ENCODE measurements at regions not wholly inside any gene's neighbourhood (a gene's known extent, or its start where the extent isn't known, plus 50 kb on each side); places are given as distances from the start of the nearest gene placed in this dataset.

DNA sequence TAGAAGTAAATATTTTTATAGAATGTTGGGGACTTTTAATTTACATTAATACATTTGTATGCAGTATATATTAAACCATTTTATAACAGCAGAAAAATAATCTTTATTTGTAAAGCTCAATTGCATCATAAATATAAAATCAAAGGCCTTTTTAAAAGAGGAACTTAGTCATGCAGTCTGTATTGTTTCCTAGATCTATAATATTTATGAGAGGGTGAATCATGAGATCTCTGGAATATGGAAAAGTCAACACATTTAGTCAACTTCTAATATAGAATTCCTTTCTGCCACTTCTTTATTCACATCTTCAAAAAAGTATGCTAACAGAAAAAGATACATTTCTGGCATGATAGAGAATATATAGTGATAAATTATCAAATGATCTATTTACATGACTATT lies 410.3 kb upstream of the ZNF385D start:
- ChIA-PET POLR2A (no interaction called here), CTCF (ENCODE audit: low intra/inter-chr PET ratio, low total read pairs) (no interaction called here)
- intact Hi-C loops (cut with micrococcal nuclease; ENCODE audit: unreplicated experiment) (no loop called here), in situ Hi-C loops (cut with HindIII; ENCODE audit: extremely low pct_ligation_motif_present, low pct_unique_long_range_greater_than_20kb) (no loop called here)
- H3K79me2 ChIP-seq (ENCODE audit: insufficient read depth, low read length): no peaks in the 10 kb centered on the region
- H3K9ac ChIP-seq (ENCODE audit: insufficient read depth, low read depth, low read length): no peak overlapping the region
- H3K9me3 ChIP-seq (ENCODE audit: low read length): no peaks in the 10 kb centered on the region
- H4K20me1 ChIP-seq (ENCODE audit: insufficient read depth, low read length): no peaks in the 10 kb centered on the region
- H3K4me3 ChIP-seq (replicated peaks in 1 of 3; ENCODE audit: insufficient read depth in 1 of 3, low read depth in 2 of 3, low read length in 3 of 3): no peak overlapping the region
- H3K4me1 ChIP-seq (ENCODE audit: insufficient read depth, low read length): no peaks in the 10 kb centered on the region
- TF ChIP-seq NFIB (CRISPR knock-in tag; IDR thresholded peaks at IDR 0.05; ENCODE audit: borderline replicate concordance) (no peak), HES4 (CRISPR knock-in tag; IDR thresholded peaks at IDR 0.05; ENCODE audit: borderline replicate concordance) (no peak)
- H3K36me3 ChIP-seq (replicated peaks in 1 of 2; ENCODE audit: control insufficient read depth in 1 of 2, insufficient read depth in 2 of 2, low read length in 2 of 2): no peaks in the 10 kb centered on the region
- H3K27me3 ChIP-seq (ENCODE audit: control insufficient read depth in 1 of 2, insufficient read depth in 2 of 2, low read length in 2 of 2): no peaks in the 10 kb centered on the region
- no peak overlapping the region for H3K4me2 ChIP-seq (ENCODE audit: low read depth, low read length)
- no peak for DNase-seq (ENCODE audit: low spot score)
- ATAC-seq: no peak
- BruUV-seq (replicated peaks): no TSS peak
- no peak overlapping the region for H2AFZ ChIP-seq (ENCODE audit: low read length)
- no peak overlapping the region for H3K27ac ChIP-seq (ENCODE audit: extremely low read length, insufficient read depth, low read length)
- FAIRE-seq: no peak

DNA sequence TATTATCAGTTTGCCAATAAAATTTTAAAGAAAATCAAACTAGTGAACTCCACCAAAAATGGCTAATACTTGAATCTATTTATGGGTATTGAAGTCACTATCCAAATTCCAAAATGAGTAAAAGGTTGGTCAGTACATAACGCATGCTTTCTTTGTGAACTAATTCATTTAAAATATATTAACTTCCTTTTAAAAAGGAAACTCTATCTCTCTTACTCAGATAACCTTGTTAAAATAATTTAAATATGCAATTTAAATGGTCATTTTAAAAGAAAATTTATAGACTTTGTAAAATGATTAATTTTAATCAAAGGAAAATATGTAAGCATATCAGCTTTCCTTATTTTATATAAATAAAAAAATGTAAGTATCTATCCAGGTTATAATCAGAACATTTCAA lies 419.4 kb upstream of the ZNF385D start:
- no peak overlapping the region for H2AFZ ChIP-seq (ENCODE audit: low read length)
- intact Hi-C loops (cut with micrococcal nuclease; ENCODE audit: unreplicated experiment): no loop called here
- H4K20me1 ChIP-seq (ENCODE audit: insufficient read depth, low read length): no peaks in the 10 kb centered on the region
- H3K9me3 ChIP-seq (ENCODE audit: low read length): no peaks in the 10 kb centered on the region
- no peak overlapping the region for H3K9ac ChIP-seq (ENCODE audit: insufficient read depth, low read depth, low read length)
- POLR2A ChIA-PET: no interaction called here
- no TSS peak for BruUV-seq (replicated peaks)
- no peak overlapping the region for H3K4me2 ChIP-seq (ENCODE audit: low read depth, low read length)
- 45% methylated on average over 1 of the region's 1 CpG for WGBS (ENCODE audit: low lambda C conversion rate)
- DNase-seq (ENCODE audit: low spot score) (no peak), ATAC-seq (no peak), FAIRE-seq (no peak)
- in situ Hi-C loops (cut with HindIII; ENCODE audit: extremely low pct_ligation_motif_present, low pct_unique_long_range_greater_than_20kb): no loop called here
- no peak for TF ChIP-seq ZNF333 (CRISPR knock-in tag; IDR thresholded peaks at IDR 0.05; ENCODE audit: borderline replicate concordance)
- no peak for TF ChIP-seq LCORL (IDR thresholded peaks at IDR 0.05)
- TF ChIP-seq LCORL (CRISPR knock-in tag; IDR thresholded peaks at IDR 0.05): no peak
- TF ChIP-seq, protein P1, sequence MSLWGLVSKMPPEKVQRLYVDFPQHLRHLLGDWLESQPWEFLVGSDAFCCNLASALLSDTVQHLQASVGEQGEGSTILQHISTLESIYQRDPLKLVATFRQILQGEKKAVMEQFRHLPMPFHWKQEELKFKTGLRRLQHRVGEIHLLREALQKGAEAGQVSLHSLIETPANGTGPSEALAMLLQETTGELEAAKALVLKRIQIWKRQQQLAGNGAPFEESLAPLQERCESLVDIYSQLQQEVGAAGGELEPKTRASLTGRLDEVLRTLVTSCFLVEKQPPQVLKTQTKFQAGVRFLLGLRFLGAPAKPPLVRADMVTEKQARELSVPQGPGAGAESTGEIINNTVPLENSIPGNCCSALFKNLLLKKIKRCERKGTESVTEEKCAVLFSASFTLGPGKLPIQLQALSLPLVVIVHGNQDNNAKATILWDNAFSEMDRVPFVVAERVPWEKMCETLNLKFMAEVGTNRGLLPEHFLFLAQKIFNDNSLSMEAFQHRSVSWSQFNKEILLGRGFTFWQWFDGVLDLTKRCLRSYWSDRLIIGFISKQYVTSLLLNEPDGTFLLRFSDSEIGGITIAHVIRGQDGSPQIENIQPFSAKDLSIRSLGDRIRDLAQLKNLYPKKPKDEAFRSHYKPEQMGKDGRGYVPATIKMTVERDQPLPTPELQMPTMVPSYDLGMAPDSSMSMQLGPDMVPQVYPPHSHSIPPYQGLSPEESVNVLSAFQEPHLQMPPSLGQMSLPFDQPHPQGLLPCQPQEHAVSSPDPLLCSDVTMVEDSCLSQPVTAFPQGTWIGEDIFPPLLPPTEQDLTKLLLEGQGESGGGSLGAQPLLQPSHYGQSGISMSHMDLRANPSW (CRISPR knock-in tag; IDR thresholded peaks at IDR 0.05; ENCODE audit: borderline replicate concordance): no peak
- no peak for TF ChIP-seq HNF4G (IDR thresholded peaks at IDR 0.05; ENCODE audit: borderline replicate concordance, low read depth, low read length)
- no peak for TF ChIP-seq HNF4G (CRISPR knock-in tag; IDR thresholded peaks at IDR 0.05; ENCODE audit: borderline replicate concordance, low read depth)
- TF ChIP-seq PAX8 (CRISPR knock-in tag; IDR thresholded peaks at IDR 0.05; ENCODE audit: borderline replicate concordance): no peak
- TF ChIP-seq KLF6 (CRISPR knock-in tag; IDR thresholded peaks at IDR 0.05): no peak
- TF ChIP-seq ZNF337 (CRISPR knock-in tag; IDR thresholded peaks at IDR 0.05; ENCODE audit: borderline replicate concordance, low read depth): no peak
- no peak for TF ChIP-seq ZNF282 (IDR thresholded peaks at IDR 0.05; ENCODE audit: partially characterized antibody)
- TF ChIP-seq, protein P2, sequence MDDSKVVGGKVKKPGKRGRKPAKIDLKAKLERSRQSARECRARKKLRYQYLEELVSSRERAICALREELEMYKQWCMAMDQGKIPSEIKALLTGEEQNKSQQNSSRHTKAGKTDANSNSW (CRISPR knock-in tag; IDR thresholded peaks at IDR 0.05; ENCODE audit: borderline replicate concordance): no peak
- TF ChIP-seq THAP11 (CRISPR knock-in tag; IDR thresholded peaks at IDR 0.05): no peak
- TF ChIP-seq PCBP2 (optimal IDR thresholded peaks at IDR 0.05; ENCODE audit: low read depth, low read length, poor library complexity, severe bottlenecking): no peak
- TF ChIP-seq ZNF430 (CRISPR knock-in tag; IDR thresholded peaks at IDR 0.05): no peak
- H3K27ac ChIP-seq (ENCODE audit: extremely low read length, insufficient read depth, low read length): no peak overlapping the region
- CTCF ChIA-PET (ENCODE audit: low intra/inter-chr PET ratio, low total read pairs): no interaction called here
- no peaks in the 10 kb centered on the region for H3K79me2 ChIP-seq (ENCODE audit: insufficient read depth, low read length)
- H3K27me3 ChIP-seq (ENCODE audit: control insufficient read depth in 1 of 2, insufficient read depth in 2 of 2, low read length in 2 of 2): no peaks in the 10 kb centered on the region
- no peak overlapping the region for H3K4me3 ChIP-seq (replicated peaks in 1 of 3; ENCODE audit: insufficient read depth in 1 of 3, low read depth in 2 of 3, low read length in 3 of 3)
- no peaks in the 10 kb centered on the region for H3K36me3 ChIP-seq (replicated peaks in 1 of 2; ENCODE audit: control insufficient read depth in 1 of 2, insufficient read depth in 2 of 2, low read length in 2 of 2)
- H3K4me1 ChIP-seq (ENCODE audit: insufficient read depth, low read length): no peaks in the 10 kb centered on the region

All from HepG2 (cell line).